CD4-positive, alpha-beta T cell (primary cell): ENCODE measurements at regions not wholly inside any gene's neighbourhood (a gene's known extent, or its start where the extent isn't known, plus 50 kb on each side); places are given as distances from the start of the nearest gene placed in this dataset.

Experiments
- ATAC-seq: fragments of 200-7000 bp; cut with Tn5 transposase; one replicate; pipeline ENCODE4 v1.10.0; 2022; ENCODE audit warnings: mild to moderate bottlenecking; ENCODE audit not compliant: poor library complexity
- CTCF ChIA-PET: fragments of 350-600 bp; sonication (Branson Sonifier 250); formaldehyde crosslinking; loops from one replicate; lab custom pipeline; 2021; ENCODE audit warnings: antibody characterized with exemption, inconsistent platforms; lab: Charles Lee
- POLR2A ChIA-PET: fragments of 350-600 bp; sonication (Branson Sonifier 250); formaldehyde crosslinking; loops from one replicate; lab custom pipeline; 2021; ENCODE audit warnings: antibody characterized with exemption, inconsistent platforms; lab: Charles Lee
- DNase-seq, 14 experiments: peaks; one replicate each; pipeline ENCODE4 v3.0.0-alpha.2; 2013 to 2020; ENCODE audit warnings: mixed read lengths in 2 of 14
- H3K27ac ChIP-seq, 2 donors: one replicate each; pipeline versions ENCODE4 v1.5.1 to v1.7.0; 2013; ENCODE audit warnings: low read length in 2 of 2, low read depth in 1 of 2, mild to moderate bottlenecking in 1 of 2
- H3K27me3 ChIP-seq, 2 experiments: 1 replicate in 1 of 2; 2 replicates in 1 of 2; pipeline versions ENCODE4 v1.6.1 to v1.7.0; 2013; ENCODE audit warnings: low read length in 2 of 2, control low read depth in 1 of 2, mild to moderate bottlenecking in 1 of 2, moderate library complexity in 1 of 2; ENCODE audit not compliant: insufficient read depth in 2 of 2, control insufficient read depth in 1 of 2
- H3K36me3 ChIP-seq: one replicate; pipeline ENCODE4 v1.6.1; 2013; ENCODE audit warnings: low read length, control low read depth; ENCODE audit not compliant: insufficient read depth
- H3K4me1 ChIP-seq: one replicate; pipeline ENCODE4 v1.6.1; 2013; ENCODE audit warnings: low read length, control low read depth; ENCODE audit not compliant: insufficient read depth
- H3K4me3 ChIP-seq: one replicate; pipeline ENCODE4 v1.5.1; 2013; ENCODE audit warnings: mild to moderate bottlenecking, low read length, moderate library complexity
- H3K9me3 ChIP-seq, 2 experiments: 1 replicate in 1 of 2; 2 replicates in 1 of 2; pipeline versions ENCODE4 v1.6.1 to v1.7.0; 2013; ENCODE audit warnings: low read length in 2 of 2, mild to moderate bottlenecking in 2 of 2, control low read depth in 1 of 2, moderate library complexity in 1 of 2; ENCODE audit not compliant: control insufficient read depth in 1 of 2, insufficient read depth in 1 of 2
- H3K27ac Mint-ChIP-seq: one replicate; pipeline ENCODE4 v1.8.0; 2020; ENCODE audit warnings: mixed read lengths
- H3K27me3 Mint-ChIP-seq: one replicate; pipeline ENCODE4 v1.8.0; 2021; ENCODE audit warnings: mixed read lengths
- H3K36me3 Mint-ChIP-seq: one replicate; pipeline ENCODE4 v1.8.0; 2021; ENCODE audit warnings: low read depth, mixed read lengths
- H3K4me1 Mint-ChIP-seq: one replicate; pipeline ENCODE4 v1.8.0; 2021; ENCODE audit warnings: low read depth, mixed read lengths
- H3K4me3 Mint-ChIP-seq: one replicate; pipeline ENCODE4 v1.8.0; 2020; ENCODE audit warnings: mild to moderate bottlenecking, mixed read lengths
- H3K9me3 Mint-ChIP-seq: one replicate; pipeline ENCODE4 v1.8.0; 2020; ENCODE audit warnings: mixed read lengths
- intact Hi-C, 2 experiments: fragments of 100-400 bp; cut with DNase I in 1 of 2; cut with micrococcal nuclease in 1 of 2; formaldehyde crosslinking; loops; one replicate each; pipeline versions ENCODE4 v1.15.1 to v1.9.0; 2023 to 2025; cut with DNase I, micrococcal nuclease
- TF ChIP-seq, protein P1 (sequence below): fragments of 200-600 bp; IDR thresholded peaks from one replicate; pipeline ENCODE4 v1.8.0; 2022; ENCODE audit warnings: antibody characterized with exemption, mild to moderate bottlenecking

DNA sequence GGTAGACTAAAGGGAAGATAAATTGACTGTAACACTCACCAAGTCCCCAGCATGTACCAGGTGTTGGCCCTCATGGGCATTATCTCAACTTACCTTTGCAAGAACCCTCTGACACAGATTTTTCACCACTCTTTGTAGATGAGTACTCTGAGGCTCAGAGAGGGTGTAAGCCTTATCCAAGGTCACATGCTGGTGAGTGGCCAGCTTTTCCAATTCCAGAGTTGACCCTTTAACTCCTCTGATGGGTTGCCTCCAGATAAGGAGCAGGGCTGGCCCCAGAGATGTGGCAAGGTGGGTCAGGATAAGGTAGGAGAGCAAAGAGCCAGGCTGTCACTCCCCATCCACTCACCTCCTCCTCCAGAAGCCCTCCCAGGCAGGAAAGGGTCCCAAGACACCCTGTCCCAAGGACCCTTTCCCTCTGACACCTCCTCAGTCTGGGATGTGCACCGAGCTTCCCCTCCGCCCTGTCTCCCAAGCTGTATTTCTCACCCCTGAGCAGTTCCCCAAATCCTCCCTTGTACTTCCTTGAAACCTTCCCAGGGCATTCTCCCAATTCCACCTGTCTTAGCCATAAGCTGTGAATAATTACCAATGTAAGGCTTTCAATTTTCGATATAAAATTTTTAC, 165.9 kb downstream of the ZFP36L2 start:
- Mint-ChIP-seq H3K9me3 (peaks cover 2% of the 10 kb centered on the region), H3K27ac (peak overlapping the region; percentile 79), H3K36me3 (no peaks in the 10 kb centered on the region), H3K27me3 (no peaks in the 10 kb centered on the region), H3K4me3 (peak overlapping the region; percentile 57), H3K4me1 (peaks cover 44% of the 10 kb centered on the region)
- POLR2A ChIA-PET, result interaction anchor here (0.7 to 1.6 kb wide), 3 partner anchors 9 to 163 kb away, joined by 3 to 5 read pairs (median 3); no protein-coding TSS in a partner anchor
- H3K27me3 ChIP-seq, result no peaks in the 10 kb centered on the region
- H3K4me1 ChIP-seq, result peaks cover 28% of the 10 kb centered on the region
- intact Hi-C loops, result no loop called here
- no peaks in the 10 kb centered on the region for H3K36me3 ChIP-seq
- no peak overlapping the region for H3K4me3 ChIP-seq
- TF ChIP-seq, protein P1, sequence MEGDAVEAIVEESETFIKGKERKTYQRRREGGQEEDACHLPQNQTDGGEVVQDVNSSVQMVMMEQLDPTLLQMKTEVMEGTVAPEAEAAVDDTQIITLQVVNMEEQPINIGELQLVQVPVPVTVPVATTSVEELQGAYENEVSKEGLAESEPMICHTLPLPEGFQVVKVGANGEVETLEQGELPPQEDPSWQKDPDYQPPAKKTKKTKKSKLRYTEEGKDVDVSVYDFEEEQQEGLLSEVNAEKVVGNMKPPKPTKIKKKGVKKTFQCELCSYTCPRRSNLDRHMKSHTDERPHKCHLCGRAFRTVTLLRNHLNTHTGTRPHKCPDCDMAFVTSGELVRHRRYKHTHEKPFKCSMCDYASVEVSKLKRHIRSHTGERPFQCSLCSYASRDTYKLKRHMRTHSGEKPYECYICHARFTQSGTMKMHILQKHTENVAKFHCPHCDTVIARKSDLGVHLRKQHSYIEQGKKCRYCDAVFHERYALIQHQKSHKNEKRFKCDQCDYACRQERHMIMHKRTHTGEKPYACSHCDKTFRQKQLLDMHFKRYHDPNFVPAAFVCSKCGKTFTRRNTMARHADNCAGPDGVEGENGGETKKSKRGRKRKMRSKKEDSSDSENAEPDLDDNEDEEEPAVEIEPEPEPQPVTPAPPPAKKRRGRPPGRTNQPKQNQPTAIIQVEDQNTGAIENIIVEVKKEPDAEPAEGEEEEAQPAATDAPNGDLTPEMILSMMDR, result no peak
- H3K27ac ChIP-seq, result peak overlapping the region in 1 of 2 donors; percentile 75
- no peaks in the 10 kb centered on the region for H3K9me3 ChIP-seq
- ATAC-seq, result no peak
- CTCF ChIA-PET, result no interaction called here
- DNase-seq, result no peak

DNA sequence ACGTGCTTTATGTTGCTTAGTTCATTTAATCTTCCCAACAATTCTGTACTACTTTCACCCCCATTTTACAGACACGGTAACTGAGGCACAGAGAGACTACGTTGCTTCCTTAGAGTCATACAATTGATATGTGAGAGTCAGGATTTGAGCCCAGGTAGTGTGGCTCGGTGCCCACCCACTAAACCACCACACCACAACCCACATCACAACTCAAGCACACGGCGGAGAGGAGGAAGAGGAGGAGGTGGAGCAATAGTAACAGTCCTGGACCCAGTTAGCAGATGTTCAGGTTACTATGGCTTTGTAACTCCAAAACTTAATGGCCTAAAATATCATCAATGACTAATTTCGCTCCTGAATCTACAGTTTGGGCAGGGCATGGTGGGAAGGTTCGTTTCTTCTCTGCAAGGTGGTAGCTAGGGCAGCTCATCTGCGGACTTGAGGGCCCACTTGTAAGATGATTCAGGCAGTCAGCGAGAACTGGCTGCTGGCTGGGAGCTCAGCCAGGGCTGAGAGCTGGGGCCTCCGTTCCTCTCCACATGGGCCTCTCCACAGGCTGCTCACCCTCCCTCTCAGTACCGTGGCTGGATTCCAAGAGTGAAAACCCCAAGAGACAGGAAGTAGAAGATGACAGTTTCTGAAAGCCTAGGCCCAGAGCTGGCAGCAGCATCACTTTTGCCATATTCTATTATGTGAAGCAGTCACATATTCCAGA, 167.1 kb downstream of the ZFP36L2 start:
- Histone ChIP-seq H3K9me3 (no peaks in the 10 kb centered on the region), H3K36me3 (no peaks in the 10 kb centered on the region), H3K4me3 (peak overlapping the region; percentile 2), H3K27me3 (no peaks in the 10 kb centered on the region), H3K27ac (peak overlapping the region; percentile 30 to 75), H3K4me1 (peaks cover 28% of the 10 kb centered on the region)
- DNase-seq (peak; percentile 15 to 83 (median 44)), ATAC-seq (peak; percentile 88)
- Mint-ChIP-seq H3K27me3 (no peaks in the 10 kb centered on the region), H3K4me3 (peak overlapping the region; percentile 8), H3K27ac (peak overlapping the region; percentile 79), H3K9me3 (peaks cover 2% of the 10 kb centered on the region), H3K36me3 (no peaks in the 10 kb centered on the region), H3K4me1 (peaks cover 44% of the 10 kb centered on the region)
- TF ChIP-seq, protein P1, result no peak
- ChIA-PET POLR2A (interaction anchor here (0.5 to 1.6 kb wide), 9 partner anchors 8 to 425 kb away, joined by 3 to 10 read pairs (median 5); partner anchors contain the start of gene ZFP36L2), CTCF (no interaction called here)
- intact Hi-C loops, result loop anchor here in 1 of 2 experiments (2.0 kb wide), 1 partner anchor 71 kb away; no protein-coding TSS in a partner anchor

DNA sequence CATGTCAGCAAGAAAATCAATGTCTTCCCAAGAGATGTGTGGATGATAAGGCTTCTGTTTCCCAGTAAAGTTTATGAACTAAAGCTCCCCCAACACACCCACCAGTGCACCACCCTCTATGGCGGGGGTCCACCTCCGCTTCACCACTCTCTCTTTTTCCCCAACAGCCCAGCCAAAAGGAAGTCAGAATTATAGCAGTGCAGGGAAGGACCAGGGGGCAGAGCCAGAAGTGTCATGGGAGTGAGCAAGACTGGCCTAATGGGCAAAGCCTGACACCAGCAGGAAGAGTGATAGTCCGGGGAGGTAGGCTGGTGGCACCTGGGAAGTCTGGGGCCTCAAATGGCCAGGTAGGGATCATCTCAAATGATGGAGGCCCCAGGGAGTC, 167.7 kb downstream of the ZFP36L2 start:
- Mint-ChIP-seq H3K4me1 (peaks cover 44% of the 10 kb centered on the region), H3K27ac (peak overlapping the region; percentile 79), H3K36me3 (no peaks in the 10 kb centered on the region), H3K27me3 (no peaks in the 10 kb centered on the region), H3K9me3 (peaks cover 2% of the 10 kb centered on the region), H3K4me3 (no peak overlapping the region)
- Histone ChIP-seq H3K4me3 (no peak overlapping the region), H3K9me3 (no peaks in the 10 kb centered on the region), H3K4me1 (peaks cover 28% of the 10 kb centered on the region), H3K36me3 (no peaks in the 10 kb centered on the region), H3K27me3 (no peaks in the 10 kb centered on the region), H3K27ac (no peak overlapping the region)
- ATAC-seq, result no peak
- TF ChIP-seq, protein P1, result no peak
- DNase-seq, result no peak
- CTCF ChIA-PET, result no interaction called here
- POLR2A ChIA-PET, result interaction anchor here (1.0 to 1.6 kb wide), 4 partner anchors 8 to 425 kb away, joined by 3 to 10 read pairs (median 6); partner anchors contain the start of gene ZFP36L2
- intact Hi-C loops, result loop anchor here in 1 of 2 experiments (2.0 kb wide), 1 partner anchor 72 kb away; no protein-coding TSS in a partner anchor
